Stimulated activated CD8-positive, alpha-beta memory T cell treated with anti-CD3 and anti-CD28 coated beads, Interleukin-15, amount 100 ng/mL, for 4 hours (primary cell): ENCODE measurements at regions not wholly inside any gene's neighbourhood (a gene's known extent, or its start where the extent isn't known, plus 50 kb on each side); places are given as distances from the start of the nearest gene placed in this dataset.

Experiments
- DNase-seq, 2 donors: peaks; one replicate each; pipeline ENCODE4 v3.0.0-alpha.2; 2020; ENCODE audit warnings: low read depth in 2 of 2

DNA sequence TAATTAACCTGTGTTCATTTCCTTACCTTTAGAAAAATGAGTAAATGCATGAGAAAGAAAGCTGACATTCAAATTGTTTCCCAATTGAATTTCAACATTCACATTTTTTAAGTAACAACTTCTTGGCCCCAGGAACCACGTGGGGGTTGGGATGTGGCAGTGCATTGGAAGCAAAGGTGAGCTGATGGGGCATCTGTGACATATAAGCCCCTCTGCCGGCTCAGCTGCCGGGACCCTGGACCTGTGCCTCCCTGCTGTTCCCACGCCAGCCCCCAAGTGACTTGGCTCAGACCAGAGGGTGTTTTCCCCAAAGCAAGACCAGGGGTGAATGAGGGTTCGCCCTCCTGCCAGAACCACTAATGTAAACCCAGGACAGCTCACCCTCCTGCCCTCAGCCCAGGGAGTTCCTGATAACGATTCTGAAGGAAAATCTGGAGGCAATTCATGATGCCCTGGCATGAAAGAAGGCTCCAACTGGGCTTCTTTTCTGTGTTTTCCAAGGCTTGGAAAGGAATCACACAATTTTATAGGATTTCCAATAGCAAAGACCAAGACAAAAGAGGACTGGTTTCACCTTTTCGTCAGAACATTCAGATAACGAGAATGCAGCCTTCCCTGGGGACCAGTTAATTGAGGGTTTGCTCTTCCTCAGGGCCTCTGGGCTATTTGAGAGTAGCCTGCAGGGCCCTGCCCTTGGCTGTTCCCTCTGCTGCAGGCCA lies 193.2 kb upstream of the TWIST2 start:
- DNase-seq, result no peak

DNA sequence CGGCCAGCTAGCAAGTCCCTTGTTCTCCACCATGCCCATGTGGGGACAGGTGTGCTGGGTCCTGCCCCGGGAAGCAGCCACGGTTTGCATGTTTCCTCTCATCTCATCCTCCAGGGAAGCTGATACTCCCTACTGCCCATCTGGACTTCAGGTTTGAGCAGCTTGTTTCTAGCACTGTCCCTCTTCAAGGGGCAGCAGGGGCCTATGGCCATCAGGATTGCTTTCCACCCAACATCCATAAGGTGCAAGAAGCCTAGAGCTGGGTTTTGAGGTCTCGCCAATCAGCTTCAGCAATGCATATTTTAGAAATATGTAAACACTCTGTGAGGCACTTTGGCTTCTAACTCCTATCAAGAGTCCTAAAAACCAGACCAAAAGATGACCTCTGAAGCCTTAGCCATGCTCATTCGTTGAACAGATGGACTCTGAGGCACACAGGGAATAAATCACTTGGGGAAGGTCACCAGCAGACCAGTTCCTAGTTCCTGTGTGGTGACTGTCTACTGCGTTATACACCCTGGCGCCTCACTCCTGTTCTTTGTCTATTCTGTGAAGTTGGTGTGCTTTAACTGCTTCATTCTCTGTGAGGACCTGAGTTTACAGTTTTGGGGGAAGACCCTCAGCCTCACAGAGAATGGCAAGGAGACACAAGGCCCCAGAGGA lies 192.6 kb upstream of the TWIST2 start:
- no peak for DNase-seq

DNA sequence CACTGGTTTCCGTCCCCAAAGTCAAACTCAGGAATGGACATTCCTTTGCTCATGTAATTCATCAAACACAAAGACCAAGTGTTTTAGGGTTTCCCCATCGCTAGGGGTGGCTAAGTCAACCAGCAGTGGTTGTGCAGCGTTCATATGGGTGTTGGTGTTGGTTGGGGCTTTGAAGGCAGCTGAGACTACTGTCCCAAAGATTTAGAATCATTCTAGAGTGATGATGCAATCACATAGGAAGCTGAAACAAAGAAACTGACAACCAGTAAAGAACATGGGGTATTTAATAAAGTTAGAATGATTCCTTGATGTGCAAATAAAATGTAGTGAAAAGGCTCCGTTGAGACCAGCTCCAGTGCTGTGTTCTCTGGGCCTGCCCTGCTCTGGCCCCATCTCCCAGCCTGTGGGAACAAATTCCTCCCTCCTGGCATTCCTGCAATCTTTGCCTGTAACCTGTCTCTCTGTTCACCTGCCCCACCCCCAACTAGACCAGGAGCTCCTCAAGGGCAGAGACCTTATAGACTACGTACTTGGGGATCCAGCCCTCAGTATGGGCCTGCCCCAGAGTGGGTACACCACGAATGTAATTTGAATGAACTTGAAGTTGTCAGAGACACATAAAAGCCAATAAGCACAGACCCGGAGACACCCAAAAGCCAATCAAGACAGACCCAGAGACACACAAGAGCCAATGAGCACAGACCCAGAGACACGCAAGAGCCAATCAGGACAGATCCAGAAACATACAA lies 191.7 kb upstream of the TWIST2 start:
- DNase-seq, result no peak

DNA sequence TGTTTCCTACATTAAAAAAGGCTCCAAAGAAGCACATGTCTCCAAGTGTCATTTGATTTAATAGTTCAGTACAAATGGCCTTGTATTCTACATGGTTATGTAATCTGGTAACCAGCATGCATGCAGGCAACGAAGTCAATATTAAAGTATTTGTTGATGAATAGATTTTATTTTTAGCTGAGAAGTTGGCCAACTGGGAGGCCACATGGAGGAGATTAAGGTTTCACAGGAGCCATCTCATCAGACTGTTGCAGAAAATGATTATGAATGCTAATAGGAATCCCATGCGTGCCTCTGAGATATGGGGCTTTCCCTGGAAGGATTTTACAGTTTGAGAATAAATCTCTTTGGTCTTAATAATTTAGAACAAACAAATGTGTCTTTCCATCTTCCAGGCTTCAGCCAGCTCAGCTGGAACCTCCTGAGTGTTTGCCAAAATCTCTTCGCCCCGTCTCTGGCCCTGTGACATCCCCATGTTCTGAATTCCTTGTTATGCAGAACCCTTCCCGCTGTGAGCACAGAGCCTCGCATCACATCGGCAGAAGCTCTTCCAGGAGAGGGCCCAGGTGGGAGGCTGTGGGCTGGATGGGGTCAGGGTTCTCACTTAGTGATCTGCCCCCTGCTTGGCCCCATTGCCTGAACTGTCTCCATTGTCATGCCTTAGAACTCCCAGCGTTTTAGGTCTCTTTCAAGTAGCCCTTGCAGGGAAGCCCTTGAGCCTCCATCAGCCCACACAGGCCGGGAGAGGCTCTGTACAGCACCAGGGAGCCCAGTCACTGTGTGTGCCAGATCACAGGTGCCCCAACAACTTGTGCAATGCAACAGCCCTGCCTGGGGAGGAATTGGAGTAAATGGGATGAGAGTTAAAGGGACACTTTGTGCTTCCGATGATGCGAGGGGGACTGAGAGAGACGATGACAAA lies 190.5 kb upstream of the TWIST2 start:
- DNase-seq, result no peak

DNA sequence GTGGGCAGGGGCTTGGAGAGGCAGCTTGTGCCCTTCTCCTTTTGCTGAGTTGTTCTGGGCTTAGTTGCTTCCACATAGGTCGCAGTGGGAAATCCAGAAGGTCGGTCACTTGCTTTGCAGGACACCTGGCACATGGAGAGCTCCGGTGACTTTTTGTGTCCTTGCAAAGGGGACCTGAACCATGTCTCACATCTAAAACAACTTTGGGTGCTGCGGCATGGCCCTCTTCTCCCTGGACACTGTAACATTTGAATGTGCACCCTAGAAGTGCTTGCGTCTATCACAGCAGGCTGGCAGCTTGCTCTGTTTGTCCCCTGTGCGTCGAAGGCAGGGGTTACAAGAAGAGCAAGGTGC lies 189.9 kb upstream of the TWIST2 start:
- no peak for DNase-seq

DNA sequence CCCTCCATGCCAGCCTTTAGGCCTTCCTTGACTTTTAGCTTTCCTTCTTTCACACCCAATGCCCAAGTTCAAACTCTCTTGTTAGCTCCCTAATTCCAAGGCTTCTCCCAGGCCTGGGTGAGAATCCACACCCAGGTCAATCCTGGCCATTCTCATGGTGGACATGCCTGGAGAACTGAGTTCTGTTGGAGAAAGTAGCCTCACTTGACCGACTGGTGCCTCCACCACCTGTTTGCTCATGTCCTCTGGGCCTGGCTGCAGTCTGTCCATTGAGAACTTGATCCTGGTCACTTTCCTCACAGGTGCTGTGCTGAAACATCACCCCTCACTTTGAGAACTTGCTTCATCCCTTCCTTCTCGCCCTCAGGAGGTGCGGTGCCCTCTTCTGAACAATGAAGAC lies 189.1 kb upstream of the TWIST2 start:
- DNase-seq, result no peak

DNA sequence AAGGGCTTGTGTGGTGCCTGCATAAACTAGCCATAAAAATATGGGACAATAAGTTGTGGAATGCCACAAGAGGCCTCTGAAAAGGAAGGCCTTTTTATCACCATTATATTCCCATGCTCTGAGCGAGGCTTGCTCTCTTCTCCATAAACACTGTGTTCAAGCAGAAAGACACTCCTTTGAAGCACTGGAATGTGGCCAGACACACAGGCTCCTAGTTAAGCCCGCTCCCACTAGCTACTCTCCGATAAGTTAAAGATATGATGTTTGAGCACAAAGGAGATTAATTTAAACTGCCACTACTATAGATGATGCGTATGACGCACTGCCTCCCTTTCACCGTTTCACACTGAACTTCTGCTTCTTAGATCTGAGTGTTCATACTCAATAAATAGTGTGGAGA lies 188.7 kb upstream of the TWIST2 start:
- DNase-seq, result no peak

DNA sequence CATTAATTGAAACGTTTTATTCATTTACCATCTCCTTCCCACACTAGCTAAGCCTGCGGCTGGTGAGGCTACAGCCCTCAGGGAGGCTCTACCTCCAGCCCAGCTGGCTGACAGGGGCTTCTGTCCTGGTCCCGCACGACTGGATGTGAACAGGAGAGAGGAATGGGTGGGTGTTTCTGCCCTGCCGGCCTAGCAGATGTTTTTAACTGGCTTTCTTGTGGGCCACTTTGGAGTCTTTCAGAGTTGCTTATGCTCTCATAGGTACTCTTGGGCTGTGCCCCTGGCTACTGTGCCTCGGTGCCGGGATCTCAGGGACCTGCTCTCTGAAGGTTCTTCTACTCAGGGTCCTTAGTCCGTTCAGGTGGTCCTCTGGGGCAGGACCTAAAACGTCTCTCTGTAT lies 184.3 kb upstream of the TWIST2 start:
- no peak for DNase-seq

DNA sequence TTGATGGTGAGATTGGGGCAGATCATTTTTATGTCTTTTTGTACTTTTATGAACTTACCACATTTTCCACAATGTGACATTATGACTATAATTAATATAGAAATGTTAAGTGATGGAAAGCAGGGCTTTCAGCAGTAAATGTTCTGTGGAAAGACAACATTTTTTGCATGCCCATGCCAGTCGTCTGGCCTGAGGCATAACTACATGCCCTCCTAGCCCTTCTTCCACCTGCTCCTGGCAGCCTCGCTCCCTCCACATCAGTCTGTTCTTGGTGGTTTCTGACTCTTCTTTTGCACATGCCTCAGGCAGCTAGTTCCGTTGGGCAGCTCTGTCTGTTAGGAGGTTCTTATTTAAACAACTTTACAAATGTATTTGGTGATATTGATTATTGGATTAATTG lies 182.0 kb upstream of the TWIST2 start:
- DNase-seq, result no peak

DNA sequence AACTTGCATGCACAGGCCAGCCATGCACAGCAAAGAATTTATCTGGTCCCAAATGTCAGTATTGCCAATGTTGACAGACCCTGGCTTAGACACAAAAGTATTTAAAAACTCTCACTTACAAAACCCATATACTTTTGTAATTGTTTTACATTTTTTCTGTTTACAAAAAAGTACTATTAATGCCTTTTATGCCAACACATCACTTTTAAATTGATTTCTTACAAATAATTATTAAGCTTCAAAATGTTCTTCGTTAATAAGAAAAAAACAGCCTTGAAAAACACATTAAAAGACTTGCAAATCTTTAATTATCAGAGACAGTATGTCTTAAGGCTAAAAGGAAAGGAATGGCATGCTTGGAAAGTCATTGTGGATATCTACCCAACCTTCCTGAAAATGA lies 181.3 kb upstream of the TWIST2 start:
- DNase-seq, result no peak

DNA sequence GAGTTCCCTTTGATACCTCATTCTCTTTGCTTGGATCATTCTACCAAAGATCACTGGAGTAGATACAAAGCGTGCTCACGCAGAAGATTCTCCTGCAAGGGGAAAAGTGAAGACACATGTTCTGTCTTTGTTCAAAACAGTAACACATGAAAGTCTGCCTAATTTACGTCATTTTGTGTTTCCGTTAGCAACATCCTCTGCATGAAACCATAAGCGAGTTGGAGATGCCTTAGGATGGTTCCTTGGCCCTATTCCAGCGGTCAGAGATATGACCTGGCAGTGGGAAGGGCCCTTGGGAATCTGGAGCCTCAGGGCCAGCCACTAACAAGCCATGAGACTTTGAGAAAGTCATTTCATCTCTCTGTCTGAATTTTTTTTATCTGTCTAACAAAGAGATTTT lies 180.9 kb upstream of the TWIST2 start:
- no peak for DNase-seq

DNA sequence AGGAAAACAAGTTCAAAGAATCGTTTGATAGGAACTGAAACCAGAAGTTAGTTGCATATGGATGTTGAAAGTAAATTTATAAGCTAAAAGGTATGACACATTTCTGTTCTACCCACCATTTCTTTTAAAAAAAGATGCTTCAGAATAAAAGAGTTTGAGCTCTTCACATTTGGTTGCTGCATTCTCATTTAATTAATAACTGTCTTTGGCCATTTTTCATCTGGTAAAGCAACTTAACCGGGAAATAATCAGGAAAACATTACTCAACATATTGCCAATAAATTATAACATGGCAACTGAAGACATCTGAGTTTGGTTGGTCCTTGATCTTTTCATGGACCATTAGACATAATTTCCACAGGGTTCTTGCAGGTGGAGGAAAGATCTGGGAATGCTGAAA lies 180.2 kb upstream of the TWIST2 start:
- DNase-seq, result no peak

DNA sequence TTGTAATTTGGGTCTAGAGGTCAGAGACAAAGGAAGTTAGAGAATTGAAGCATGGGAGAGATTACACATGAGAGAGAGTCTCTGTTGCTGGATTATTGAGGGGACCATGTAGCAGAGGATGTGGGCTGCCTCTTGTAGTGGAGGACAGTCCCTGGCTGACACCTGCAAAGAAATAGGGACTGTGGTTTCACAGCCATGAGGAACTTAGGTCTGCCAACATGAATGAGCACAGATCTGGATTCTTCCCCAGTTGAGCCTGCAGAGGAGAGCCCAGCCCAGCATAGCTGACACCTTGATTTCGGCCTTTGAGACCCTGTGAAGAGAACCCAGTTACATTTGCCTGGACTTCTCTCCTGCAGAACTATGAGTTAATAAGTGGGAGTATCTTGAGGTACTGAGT lies 179.5 kb upstream of the TWIST2 start:
- no peak for DNase-seq

DNA sequence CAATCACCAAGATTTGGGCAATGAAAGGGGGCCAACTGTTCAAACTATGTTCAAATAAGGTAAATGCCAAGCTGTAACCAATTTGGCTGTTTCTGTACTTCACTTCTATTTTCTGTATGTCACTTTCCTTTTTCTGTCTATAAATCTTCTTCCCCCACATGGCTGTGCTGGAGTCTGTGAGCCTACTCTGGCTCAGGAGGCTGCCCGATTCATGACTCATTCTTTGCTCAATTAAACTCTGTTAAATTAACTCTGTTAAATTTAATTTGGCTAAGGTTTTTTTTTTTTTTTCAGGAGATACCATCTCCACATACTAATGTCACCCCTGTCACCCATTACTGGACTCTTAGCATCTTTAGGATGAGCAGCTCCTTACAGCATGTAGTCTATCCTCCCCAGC lies 178.8 kb upstream of the TWIST2 start:
- DNase-seq, result no peak

DNA sequence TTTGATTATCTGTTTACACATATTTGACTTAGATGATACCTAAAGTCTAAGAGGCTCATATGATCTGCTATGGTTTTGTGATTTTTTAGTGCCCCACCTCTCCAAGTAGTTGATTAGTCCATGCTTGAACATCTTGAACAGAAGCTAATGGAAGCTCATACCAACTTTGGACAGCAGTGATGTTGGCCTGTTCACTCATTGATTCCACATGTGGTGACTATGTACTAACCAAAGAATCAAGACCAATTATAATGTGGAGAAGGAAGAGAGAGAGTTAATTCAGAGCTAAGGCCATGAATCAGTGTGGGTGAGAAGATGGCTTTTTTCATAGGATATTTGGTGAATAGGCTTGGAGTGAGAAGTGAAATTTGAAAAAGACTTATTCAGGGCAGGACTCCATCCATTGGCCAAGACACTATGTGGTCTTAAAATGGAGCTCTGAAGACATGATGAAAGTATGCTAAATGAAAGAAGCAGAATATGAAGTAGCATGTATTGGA lies 178.3 kb upstream of the TWIST2 start:
- DNase-seq, result no peak

DNA sequence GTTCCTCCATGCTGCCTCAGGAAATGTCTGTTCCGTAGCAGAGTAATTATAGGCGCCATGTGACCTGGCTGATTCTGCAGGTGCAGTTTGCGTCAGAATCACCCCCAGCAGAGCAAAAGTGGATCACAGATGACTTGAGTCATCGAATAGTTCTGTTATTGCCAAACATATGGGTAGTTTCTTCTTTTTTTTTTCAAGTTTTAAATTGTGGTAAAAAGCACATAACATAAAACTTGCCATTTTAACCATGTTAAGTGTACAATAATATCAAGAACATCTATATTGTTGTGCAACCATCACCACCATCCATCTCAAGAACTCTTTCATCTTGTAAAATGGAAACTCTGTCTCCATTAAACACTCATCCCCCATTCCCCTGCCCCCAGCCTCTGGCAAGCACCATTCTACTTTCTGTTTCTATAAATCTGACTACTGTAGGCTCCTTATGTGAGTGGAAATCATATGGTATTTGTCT lies 177.7 kb upstream of the TWIST2 start:
- no peak for DNase-seq

DNA sequence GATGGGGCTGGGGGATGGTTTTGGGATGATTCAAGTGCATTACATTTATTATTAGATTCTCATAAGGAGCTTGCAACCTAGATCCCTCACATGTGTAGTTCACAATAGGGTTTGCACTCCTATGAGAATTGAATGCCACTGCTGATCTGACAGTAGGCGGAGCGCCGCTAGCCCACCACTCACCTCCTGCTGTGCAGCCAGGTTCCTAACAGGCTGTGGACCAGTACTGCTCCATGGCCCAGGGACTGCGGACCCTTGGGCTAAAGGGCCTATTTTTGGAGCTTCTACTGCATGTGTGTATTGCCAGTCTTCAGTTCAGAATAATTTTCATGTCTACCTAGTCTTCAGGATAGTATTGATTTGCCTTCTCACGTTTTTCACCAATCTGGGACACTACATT lies 165.3 kb upstream of the TWIST2 start:
- no peak for DNase-seq

DNA sequence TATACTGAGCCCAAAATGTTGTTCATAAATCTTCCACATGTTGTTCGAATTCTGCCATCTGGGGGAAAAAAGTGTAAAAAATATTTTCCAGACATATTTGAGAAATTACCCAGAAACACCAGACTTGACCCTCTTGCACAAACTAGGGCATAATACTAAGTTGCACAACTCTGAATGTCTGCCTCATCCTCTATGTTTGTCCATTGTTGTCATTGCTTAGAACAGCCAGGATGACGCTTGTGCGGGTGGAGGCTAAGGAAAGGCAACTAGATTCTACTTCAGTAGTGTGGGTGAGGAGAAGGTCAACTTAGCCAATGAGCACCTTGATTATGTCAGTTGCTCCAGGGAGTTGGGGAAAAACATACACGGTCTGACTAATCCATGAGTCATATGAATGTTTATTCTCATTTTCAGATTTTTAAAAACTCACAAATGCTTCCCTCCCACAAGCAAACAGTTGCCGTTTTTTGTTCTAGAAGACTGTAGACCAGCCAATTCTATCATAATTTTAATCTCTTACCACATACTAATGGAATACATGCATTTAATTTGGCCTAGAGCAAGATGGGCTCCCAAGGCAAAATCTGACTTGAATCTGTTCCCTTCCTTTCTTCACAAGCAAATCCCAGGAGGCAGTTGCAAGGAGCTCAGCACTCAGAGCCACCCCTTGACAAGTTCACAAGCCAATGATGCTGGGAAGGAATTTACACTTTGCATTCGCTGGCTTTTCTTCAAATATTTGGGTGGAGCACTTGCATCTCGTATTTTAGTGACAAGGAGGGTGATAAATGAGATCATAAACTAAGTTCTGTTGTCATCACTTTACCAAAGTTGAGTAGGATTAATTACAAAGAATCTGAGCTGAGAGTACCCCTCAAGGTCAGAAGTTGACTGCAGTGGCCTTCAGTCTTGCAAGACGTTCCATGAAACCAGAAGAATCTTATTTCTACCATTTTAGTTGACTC lies 163.2 kb upstream of the TWIST2 start:
- DNase-seq, result no peak

DNA sequence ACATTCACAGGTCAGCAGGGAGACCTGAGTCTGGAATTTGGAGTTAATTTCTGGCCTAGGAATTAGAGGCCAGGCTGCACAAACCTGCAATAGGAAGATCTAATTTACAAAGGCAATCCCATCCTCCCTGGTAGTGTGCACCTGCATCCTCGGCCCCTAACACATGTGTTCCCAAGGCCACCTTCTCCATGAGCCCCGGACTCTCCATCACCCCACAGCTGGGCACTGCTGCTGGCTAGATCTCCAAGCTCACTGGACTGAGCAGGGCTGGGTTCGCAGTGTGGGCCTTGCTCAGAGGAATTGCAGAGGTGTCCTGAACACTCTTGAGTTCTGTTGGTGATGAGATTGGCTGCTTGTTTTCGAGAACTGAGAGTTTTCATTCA lies 162.6 kb upstream of the TWIST2 start:
- DNase-seq, result no peak

DNA sequence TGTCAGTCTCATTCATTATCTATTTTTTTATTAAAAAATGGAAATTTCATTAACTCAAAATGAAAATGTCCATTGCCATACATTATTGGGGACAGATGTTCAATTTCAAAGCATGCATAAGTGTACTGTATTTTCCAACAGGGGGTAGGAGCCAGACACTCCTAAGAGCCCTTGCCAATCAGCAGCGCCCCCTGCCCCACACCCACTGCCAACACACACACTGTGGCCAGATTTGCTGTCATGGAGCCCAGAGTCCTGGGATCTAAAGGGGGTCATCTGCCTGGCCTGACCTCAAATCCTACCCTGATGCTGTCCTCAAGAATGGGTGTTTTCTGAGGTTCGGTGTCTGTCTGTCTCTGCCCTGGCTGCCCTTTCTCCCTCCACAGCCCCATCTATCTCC lies 162.2 kb upstream of the TWIST2 start:
- DNase-seq, result no peak

DNA sequence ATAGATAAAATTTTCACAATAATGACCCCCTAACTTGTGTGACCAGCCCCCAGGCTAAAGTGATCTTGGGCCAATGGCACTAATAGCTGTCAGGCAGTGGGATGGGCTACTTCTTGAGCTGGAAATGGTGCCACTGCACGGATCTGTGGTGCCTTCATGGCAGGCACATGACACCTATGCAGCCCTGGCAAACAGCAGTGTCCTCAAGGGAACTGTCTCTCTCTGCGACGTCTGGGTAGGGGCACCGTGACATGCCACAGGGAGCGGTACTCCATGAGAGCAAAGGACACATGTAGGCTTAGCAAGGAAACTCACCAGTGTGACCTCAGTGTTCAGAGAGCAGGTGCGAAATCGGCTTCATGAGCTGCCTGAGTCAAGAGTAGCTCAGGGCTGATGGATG lies 161.7 kb upstream of the TWIST2 start:
- no peak for DNase-seq
